Stimulated activated CD8-positive, alpha-beta memory T cell treated with anti-CD3 and anti-CD28 coated beads, Interleukin-15, amount 100 ng/mL, for 1 hour (primary cell): ENCODE measurements at regions not wholly inside any gene's neighbourhood (a gene's known extent, or its start where the extent isn't known, plus 50 kb on each side); places are given as distances from the start of the nearest gene placed in this dataset.

Experiments
- DNase-seq: peaks from one replicate; pipeline ENCODE4 v3.0.0-alpha.2; 2020; ENCODE audit warnings: low read depth

- no peak for DNase-seq
These were observed 228.2 kb downstream of the TBL1XR1 start for GRCh38 chr3:176969066-176969465.

GRCh38 chr3:176968631-176969030 lies 228.7 kb downstream of the TBL1XR1 start:
- DNase-seq: no peak

GRCh38 chr3:176967522-176967921 lies 229.8 kb downstream of the TBL1XR1 start:
- DNase-seq: no peak

GRCh38 chr3:176964661-176965060 lies 232.6 kb downstream of the TBL1XR1 start:
- DNase-seq: no peak

GRCh38 chr3:176961916-176962315 lies 235.4 kb downstream of the TBL1XR1 start:
- DNase-seq: no peak

- no peak for DNase-seq
These were observed 237.4 kb downstream of the TBL1XR1 start for GRCh38 chr3:176959867-176960266.

GRCh38 chr3:176958560-176958959 lies 238.7 kb downstream of the TBL1XR1 start:
- no peak for DNase-seq

- no peak for DNase-seq
These were observed 242.8 kb downstream of the TBL1XR1 start for GRCh38 chr3:176954517-176954916.

GRCh38 chr3:176953106-176954060 lies 243.9 kb downstream of the TBL1XR1 start:
- DNase-seq: no peak

GRCh38 chr3:176951586-176952292 lies 245.5 kb downstream of the TBL1XR1 start:
- DNase-seq: no peak

GRCh38 chr3:176951144-176951543 lies 246.1 kb downstream of the TBL1XR1 start:
- DNase-seq: no peak

- DNase-seq: no peak
These were observed 246.5 kb downstream of the TBL1XR1 start for GRCh38 chr3:176950743-176951142.

GRCh38 chr3:176948151-176948550 lies 249.1 kb downstream of the TBL1XR1 start:
- DNase-seq: no peak

- DNase-seq: no peak
These were observed 251.1 kb downstream of the TBL1XR1 start for GRCh38 chr3:176946202-176946601.

- no peak for DNase-seq
These were observed 255.0 kb downstream of the TBL1XR1 start for GRCh38 chr3:176942305-176942704.

GRCh38 chr3:176941689-176942088 lies 255.6 kb downstream of the TBL1XR1 start:
- DNase-seq: no peak

- no peak for DNase-seq
These were observed 258.1 kb downstream of the TBL1XR1 start for GRCh38 chr3:176939022-176939817.

- DNase-seq: no peak
These were observed 259.3 kb downstream of the TBL1XR1 start for GRCh38 chr3:176937994-176938393.

- no peak for DNase-seq
These were observed 259.7 kb downstream of the TBL1XR1 start for GRCh38 chr3:176937541-176937940.

- no peak for DNase-seq
These were observed 261.9 kb downstream of the TBL1XR1 start for GRCh38 chr3:176935194-176935888.

GRCh38 chr3:176934698-176935097 lies 262.6 kb downstream of the TBL1XR1 start:
- DNase-seq: no peak

- no peak for DNase-seq
These were observed 263.6 kb downstream of the TBL1XR1 start for GRCh38 chr3:176933704-176934103.
